GM18870 (cell line): ENCODE measurements at regions not wholly inside any gene's neighbourhood (a gene's known extent, or its start where the extent isn't known, plus 50 kb on each side); places are given as distances from the start of the nearest gene placed in this dataset.

Source experiments
- ATAC-seq: cut with Tn5 transposase; IDR thresholded peaks from one replicate; pipeline ENCODE4 v1.9.1; 2021; ENCODE audit warnings: moderate library complexity; ENCODE audit not compliant: unreplicated experiment

DNA sequence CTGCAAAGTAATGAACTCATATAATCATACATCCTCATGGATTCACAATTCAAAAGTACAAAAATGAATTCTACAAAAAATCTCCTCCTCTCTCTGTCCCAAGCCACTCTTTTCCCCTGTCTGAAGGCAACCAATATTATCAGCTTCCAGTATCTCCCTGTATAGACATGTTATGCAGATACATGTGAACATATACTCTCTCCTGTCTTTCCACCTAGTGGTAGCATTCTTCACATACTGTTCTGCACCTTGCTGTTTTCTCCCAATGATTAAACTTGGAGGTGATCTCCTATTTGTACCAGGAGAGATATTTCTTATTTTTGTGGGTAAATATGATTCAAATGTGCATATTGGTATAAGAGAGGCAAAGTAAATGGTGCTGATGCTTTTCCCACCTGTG lies 416.4 kb downstream of the EPM2A start:
- no peak for ATAC-seq

DNA sequence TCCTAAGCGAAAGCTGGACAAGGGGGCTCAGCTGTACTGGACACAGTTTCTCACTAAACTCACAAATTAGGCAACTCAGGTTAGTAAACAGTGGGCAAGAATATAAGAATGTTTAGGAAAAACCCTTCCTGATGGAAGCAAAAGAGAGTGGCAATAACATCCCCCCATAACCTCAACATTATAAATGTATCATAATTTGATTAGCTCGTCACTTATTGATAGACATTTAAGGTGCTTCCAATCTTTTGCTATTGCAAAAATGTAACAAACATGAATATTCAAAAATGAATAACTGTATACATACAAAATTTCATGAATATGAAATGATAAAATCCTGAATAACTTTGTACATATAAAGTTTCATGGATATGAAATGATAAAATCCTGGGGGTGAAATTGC lies 415.7 kb downstream of the EPM2A start:
- ATAC-seq, result no peak

DNA sequence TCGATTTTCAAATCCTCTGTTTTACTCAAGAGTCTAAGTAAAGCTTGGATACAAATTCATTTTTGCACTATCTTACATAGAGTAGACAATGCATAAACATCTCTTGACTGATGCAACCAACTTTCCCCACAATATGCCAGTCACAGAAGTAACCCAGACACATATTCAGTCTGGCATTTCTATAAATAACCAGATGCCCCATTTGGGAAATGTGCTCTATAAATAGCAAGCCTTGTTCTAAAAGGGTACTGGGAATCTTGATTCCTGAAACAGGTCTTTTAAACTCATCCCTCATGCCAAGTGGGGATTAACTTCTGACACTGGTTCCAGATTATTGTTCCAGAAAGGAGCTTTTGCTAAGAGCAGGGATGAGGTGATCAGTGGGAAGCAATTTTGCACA lies 411.7 kb downstream of the EPM2A start:
- ATAC-seq, result no peak

DNA sequence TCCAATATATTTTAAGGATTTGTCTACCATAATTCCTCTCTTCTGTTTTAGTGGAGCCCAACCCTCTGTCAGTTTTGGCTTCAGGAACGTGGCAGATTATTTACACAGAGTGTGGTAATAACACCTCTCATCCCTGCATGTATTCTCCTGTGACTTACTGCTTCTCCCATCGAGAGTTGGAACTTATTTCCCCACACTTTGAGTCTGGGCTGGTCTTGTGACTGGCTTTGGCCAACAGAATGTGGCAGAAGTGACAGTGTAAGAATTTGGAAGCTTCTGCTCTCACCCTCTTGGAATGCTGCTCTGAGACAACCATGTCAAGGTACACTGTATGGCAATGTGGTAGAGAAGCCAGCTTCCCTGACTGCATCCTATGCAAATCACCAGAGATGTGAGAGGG lies 407.7 kb downstream of the EPM2A start:
- ATAC-seq, result no peak

DNA sequence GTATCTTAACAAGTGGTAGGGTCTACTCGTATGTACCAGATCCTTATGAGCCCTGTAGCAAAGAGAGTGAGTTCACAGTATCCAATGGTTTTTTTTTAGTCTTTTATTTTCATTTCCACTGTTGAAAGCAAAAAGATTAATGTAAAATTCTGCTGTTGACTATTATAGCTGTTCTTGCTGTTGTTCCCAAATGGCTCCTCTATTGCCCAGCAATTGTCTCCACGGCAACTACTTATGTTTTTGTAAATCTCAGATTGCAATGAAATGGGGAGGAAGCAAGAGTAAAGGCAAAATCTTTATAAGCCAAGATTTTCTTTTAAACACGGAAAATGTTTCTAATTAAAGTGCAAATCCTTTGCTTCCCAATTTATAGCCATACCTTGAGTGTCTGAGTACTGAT lies 406.1 kb downstream of the EPM2A start:
- ATAC-seq, result no peak

DNA sequence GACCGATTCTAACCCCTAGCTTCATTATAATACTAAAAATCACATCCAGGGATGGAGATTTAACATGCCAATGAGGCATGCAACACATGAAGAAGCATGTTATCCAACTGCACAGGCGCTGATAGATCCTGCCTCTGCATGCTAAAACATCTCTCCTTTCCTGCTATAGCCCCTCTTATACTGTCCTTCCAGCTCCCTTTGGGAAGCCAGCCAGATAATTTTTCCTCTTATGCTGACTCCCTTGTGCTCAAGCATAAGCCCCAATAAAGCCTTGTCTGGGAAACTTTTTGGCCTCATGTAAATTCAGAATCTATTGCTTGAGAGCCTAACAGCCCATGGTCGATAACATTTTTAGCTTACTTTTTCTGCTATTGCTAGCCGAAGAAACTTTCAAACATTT lies 404.3 kb downstream of the EPM2A start:
- ATAC-seq, result no peak

DNA sequence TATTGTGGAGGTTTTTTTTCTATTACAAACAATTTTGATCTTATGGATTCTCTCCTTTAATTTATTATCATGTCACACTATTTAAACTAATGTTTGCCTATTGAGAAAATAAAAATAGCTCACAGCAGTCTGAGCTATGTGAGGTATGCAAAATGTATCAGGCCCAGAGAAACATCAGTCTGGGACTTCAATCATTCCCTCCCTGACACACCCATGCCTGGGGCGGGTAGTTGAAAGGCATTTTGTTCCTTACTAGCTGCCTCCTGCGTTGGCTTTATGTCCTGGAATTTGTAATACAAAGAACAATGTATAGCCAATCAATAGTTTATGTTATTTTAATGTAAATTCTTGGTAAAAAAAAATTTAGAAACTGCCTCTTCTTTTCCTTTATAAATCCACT lies 403.3 kb downstream of the EPM2A start:
- ATAC-seq, result no peak

DNA sequence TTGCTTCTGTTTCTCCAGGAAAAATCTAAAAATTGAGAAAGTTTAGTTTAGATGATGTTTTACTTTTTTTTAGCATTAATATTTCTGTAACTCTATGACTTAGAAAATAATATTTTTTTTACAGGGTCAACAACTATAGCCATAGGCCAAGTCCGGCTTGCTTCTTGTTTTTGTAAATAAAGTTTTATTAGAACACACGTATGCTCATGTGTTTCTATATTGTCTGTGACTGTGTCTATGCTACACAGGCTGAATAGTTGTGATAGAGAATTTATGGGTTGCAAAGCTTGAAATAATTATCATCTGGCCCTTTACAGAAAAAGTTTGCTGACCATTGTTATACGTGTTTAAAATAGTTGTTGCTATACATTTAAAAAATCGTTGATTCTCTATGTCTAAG lies 399.2 kb downstream of the EPM2A start:
- no peak for ATAC-seq

DNA sequence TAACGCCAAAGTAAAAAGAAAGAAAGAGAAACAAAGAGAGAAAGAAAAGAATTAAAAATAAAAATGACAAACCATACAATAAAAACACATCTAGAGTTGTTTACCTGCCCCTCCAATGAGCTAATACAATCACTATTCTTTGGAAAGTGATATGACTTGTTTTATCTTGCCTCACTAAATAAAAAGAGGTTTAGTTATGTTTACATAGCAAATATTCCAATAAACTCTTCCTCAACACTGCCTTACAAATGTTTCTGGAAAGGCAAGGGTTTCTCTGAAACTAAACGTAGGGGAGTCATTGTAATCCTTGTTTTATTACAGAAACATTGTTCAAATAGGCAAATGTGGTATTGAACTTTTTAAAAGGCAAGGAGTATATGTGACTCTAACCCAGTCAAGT lies 396.2 kb downstream of the EPM2A start:
- ATAC-seq, result no peak

DNA sequence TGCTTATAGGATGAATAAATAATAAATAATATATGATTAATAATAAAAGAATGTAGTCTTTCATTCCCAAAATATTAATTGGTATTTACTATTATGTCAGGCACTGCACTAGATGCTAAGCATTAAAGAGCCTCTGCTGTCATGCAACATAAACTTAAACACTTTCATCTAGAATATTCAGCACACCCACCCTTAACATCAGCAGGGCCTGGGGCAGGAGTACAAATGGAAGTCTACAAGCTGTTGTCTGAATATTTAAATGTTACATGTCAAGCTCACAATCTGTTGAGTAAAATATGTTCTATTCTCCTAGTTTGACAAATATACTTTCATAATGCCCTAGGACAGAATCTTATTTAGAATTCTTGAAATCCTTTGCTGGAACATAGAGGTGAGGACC lies 395.1 kb downstream of the EPM2A start:
- no peak for ATAC-seq

DNA sequence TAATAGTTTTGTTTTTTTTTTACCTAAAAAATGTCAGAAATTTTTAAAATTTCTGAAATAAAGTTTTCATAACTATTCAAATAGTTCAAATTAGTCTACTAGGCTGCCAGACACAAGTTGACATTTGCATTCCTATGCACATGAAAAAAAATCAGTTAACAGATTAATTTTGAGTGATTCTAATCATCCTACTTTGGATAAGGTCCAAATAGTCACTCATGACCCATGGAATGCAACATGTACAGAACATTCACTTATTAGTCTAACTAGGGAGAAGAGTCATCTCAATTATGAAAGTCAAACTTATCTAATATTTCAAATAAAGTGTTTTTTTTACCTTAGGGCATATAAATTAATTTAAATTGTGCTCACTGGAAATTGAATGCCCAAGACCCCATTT lies 390.2 kb downstream of the EPM2A start:
- ATAC-seq, result no peak

DNA sequence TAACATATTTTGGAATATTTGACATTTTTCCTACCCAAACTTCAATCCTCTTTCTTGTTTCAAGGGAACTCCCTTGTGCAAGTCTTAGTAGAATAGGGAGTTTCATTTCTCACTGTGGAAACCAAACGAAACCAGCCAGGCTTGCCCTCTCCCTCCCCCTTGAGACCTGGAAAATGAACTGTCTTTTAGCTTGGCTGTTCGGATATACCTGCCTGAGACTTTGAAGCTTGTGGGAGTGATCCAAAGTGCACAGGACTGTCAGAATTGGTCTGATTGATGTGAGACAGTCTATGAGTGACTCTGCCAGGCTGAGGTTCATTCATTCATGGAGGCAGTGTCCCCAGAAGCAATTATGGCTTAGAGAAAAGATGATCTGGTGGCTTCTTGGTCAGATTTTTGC lies 388.1 kb downstream of the EPM2A start:
- ATAC-seq, result no peak

DNA sequence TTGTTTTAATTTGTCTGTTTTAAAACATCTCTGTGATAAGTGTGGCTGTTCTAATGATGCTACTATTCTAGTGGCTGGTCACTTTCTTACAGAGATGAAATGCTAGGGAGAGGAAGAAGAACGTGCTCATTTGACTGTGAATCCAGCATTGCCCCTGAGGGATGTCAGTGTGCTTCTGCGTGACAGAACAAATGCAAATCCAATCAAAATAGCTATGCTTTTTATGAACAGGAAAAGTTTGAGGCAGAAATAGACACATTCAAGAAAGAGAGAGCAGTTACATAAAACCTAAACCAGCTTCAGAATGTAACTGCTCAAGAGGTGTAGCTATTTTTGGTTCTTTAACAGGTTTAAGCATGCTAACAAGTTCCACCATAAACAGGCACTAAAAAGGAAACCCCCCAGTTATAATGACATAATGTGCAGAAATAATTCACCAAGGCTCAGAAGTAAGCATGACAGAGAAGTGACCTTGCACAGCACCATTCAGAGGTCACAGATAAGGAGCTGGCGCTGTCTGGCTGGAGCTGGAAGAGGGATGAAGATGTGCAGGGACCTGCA lies 385.3 kb downstream of the EPM2A start:
- ATAC-seq, result peak; percentile 93

DNA sequence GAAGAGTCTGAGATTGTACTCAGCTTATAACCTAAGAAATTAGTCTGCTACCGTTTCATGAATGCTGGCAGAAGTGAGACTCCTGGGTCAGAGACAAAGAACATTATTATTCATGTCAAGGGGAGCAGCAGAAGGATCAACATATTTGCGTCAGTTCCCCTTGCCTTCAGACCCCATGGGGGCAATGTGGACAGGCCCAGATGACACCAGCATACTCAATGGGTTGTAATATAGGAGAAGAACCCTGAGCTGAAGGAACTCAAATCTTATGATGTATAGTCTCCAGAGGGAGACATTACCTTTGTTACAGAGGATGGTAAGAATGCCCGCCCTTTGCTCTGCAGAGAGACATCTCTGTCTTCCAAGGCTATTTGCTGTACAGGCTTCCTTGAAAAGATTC lies 384.4 kb downstream of the EPM2A start:
- no peak for ATAC-seq

DNA sequence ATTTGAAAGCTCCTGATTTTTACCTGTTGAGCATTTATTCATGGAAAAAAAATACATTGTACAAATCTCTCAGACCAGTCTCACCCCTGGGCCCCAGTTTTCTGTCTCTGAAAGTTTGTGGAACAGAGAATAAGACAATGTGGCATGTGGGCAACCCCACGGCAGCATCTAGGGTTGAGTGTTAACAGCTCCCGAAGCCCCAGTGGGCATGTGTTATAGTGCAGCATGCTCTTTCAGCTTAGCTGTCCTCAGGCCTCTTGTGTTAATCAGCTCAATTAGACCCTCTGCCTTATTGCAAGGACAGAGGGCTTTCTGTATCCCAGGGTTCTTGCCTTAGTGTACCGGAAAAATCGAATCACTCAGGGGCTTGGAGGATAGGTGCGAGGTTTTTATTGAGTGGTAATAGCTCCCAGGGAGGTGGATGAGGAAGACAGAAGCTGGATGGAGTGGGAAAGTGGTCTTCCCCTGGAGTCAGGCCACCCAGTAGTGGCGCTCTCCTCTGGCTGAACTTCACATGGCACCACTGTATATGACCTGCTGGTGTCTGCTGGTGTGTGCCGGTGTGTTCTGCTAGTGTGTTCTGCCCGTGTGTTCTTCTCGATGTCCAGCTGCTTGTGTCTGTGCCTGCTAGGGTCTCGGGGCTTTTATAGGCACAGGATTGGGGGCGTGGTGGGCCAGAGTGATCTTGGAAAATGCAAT lies 382.8 kb downstream of the EPM2A start:
- ATAC-seq, result no peak

DNA sequence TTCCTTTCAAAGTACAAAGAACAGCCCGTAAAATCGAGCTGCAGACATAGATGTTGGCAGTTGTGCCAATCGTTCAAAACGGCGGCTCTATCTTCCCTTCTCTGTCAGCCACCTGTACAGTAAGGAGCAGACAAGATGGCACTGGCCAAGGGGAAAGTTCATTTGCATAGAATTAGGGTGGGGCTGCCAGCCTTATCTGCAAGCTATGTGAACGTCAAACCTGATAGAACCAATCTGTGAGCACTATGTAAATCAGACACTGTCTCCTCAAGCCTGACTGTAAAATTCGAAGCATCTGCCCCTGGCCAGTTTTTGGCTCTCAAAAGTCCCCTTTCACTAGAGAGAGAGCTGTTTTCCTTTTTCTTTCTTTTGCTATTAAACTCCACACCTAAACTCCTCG lies 374.5 kb downstream of the EPM2A start:
- ATAC-seq, result no peak

DNA sequence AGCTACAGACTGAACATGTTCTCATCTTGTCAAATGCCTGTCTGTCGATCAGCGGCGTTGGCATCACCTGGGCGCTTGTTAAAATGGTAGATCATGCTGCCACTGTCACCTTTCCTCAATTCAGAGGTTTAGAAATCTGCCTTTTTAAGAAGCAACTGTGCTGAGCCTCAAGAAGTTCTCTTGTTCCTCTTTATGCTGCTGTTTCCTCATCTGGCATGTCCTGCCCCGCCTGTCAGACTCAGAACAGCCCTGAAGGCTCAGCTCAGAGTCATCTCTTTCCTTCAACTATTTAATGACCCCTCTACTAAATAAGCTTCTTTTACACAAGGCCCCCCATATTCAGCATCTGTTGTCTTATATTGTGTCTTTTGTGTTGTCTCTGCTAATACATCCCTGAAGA lies 368.2 kb downstream of the EPM2A start:
- ATAC-seq, result no peak

DNA sequence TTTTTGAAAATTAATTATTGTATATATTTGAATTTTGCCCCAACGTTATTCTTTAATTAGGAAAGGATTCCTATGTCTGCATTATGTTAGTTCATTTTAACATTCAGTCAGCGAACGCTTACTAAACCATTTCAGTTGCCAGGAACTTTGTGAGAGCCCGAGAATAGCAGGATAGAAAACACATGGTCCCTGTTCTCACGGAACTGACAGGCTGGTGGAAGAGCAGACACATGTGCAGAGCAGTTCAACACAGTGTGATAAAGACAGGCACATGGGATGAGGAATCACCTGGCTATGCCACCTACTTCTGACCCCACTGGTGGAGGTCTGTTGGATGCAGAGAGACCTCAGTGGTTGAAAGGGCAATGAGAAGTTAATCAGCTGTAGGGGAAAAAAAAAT lies 367.2 kb downstream of the EPM2A start:
- no peak for ATAC-seq

DNA sequence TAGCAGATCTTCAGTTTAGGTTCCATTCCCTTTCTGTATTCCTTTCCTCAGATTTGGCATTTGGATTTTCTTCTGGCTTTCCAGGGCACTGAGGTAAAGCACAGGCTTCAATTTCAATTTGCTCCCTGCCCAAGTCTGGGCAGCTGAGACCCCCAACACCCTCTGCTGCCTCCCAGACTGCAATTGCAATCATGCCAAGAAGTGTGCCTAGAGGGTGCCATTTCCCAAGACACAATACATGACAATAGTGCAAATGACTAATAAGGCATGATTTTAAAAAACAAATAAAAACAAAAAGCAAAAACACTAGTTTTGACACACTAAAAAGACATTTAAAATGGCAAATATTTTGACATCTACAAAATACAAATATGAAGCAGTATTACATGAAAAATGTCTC lies 364.8 kb downstream of the EPM2A start:
- ATAC-seq, result no peak

DNA sequence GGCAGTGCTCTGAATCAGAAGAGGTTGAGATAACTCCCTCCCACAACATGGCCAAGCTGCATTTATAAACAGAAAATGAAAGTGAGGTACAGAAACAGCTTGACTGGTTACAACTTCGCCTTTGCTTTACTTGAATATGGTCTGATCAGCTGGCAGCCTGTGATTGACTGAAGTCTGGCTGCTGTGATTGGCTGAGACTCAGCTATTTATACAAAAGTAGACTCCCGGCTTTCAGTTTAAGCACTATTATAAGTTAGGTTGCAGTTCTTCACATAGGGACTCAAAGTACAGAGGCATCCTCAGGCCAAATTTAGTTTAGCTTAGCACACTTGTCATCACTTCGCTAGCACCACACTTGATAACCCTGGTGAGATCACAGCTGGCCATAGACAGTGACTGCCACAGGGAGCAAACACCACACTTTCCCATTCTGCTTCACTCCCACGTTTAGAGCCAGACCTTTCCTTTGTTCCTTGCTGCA lies 362.6 kb downstream of the EPM2A start:
- peak; percentile 99 for ATAC-seq

DNA sequence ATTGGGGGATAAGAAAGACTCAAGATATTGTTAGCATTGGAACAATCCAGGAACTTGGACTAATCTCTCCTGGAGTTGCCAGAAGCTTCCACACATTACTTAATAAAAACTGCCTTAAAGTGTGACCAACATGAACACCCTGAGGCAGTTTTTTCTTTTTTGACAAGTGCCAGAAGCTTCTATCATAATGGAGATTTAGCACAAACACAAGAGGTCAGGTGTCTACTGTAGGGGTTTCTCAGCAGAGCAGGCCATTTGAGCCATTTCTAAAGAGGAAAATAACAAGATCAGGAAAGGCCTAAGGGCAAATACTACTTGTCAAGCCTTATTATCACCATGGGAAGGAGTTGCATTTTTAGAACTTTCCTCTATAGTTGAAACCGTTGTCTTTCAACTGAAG lies 361.5 kb downstream of the EPM2A start:
- no peak for ATAC-seq

DNA sequence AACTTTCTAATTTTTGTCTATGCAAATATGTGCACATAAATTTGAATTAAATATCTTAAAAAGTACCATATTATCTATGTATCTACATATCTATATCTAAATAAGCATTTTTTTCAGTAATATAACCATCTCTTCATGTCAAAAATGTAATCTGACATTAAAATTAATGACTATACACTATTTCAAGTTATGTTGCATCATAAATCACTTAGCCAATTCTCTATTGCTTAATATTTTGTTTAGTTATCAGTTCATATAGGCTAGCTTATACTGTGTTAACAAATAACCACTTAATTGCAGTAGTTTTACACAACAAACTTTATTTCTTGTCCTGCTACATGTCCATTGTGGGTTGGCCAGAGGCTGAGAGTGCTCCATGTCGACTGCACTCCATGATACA lies 360.8 kb downstream of the EPM2A start:
- no peak for ATAC-seq

DNA sequence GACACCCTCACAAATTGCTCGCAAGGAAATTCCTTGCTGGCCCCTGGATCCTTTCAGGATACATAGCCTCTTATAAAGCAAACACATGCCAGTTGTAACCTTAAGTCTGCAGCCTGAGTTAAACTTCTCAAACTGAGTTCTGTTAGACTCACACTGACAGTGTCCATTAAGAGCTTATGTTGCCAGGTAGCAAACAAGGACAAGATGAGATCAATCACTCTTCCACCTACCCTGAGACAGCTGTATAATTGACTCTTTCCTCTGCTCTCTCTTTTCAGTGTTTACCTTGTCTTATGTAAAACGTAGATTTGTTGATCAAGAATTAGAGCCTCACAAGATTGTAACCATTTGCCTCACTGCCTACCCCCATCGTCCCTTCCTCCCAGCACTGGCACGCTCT lies 359.8 kb downstream of the EPM2A start:
- no peak for ATAC-seq
